ENCODE measurements at regions not wholly inside any gene's neighbourhood (a gene's known extent, or its start where the extent isn't known, plus 50 kb on each side); places are given as distances from the start of the nearest gene placed in this dataset.

GRCh38 chr6:14762077-14762476, 483.8 kb upstream of the JARID2 start:
- TF ChIP-seq CTCF (conservative IDR thresholded peaks at IDR 0.05; ENCODE audit: low read length) (no peak), EZH2phosphoT487 (IDR thresholded peaks at IDR 0.05; ENCODE audit: borderline replicate concordance, low read depth, low read length) (no peak)
